ENCODE measurements at regions not wholly inside any gene's neighbourhood (a gene's known extent, or its start where the extent isn't known, plus 50 kb on each side); places are given as distances from the start of the nearest gene placed in this dataset.

GRCh38 chr18:73503326-73503725 is 635.5 kb upstream of the NETO1 start:
- DNase-seq (ENCODE audit: low read depth), result no peak
- no peak for TF ChIP-seq CTCF (conservative IDR thresholded peaks at IDR 0.05; ENCODE audit: low read depth, low read length)
- H3K4me3 ChIP-seq (ENCODE audit: low read depth, low read length), result no peak overlapping the region

- DNase-seq (ENCODE audit: low read depth), result no peak
- TF ChIP-seq CTCF (conservative IDR thresholded peaks at IDR 0.05; ENCODE audit: low read depth, low read length), result no peak
- no peak overlapping the region for H3K4me3 ChIP-seq (ENCODE audit: low read depth, low read length)
These were observed 620.2 kb upstream of the NETO1 start for GRCh38 chr18:73487966-73488365.

- H3K4me3 ChIP-seq (ENCODE audit: low read depth, low read length), result no peak overlapping the region
- no peak for DNase-seq (ENCODE audit: low read depth)
- no peak for TF ChIP-seq CTCF (conservative IDR thresholded peaks at IDR 0.05; ENCODE audit: low read depth, low read length)
These were observed 617.4 kb upstream of the NETO1 start for GRCh38 chr18:73485166-73485565.

GRCh38 chr18:73482901-73483300 is 615.1 kb upstream of the NETO1 start:
- no peak for DNase-seq (ENCODE audit: low read depth)
- H3K4me3 ChIP-seq (ENCODE audit: low read depth, low read length), result no peak overlapping the region
- no peak for TF ChIP-seq CTCF (conservative IDR thresholded peaks at IDR 0.05; ENCODE audit: low read depth, low read length)

- DNase-seq (ENCODE audit: low read depth), result no peak
- TF ChIP-seq CTCF (conservative IDR thresholded peaks at IDR 0.05; ENCODE audit: low read depth, low read length), result no peak
- no peak overlapping the region for H3K4me3 ChIP-seq (ENCODE audit: low read depth, low read length)
These were observed 611.7 kb upstream of the NETO1 start for GRCh38 chr18:73479477-73479876.

- TF ChIP-seq CTCF (conservative IDR thresholded peaks at IDR 0.05; ENCODE audit: low read depth, low read length), result no peak
- no peak for DNase-seq (ENCODE audit: low read depth)
- no peak overlapping the region for H3K4me3 ChIP-seq (ENCODE audit: low read depth, low read length)
These were observed 610.4 kb upstream of the NETO1 start for GRCh38 chr18:73478191-73478590.

- no peak for DNase-seq (ENCODE audit: low read depth)
- no peak for TF ChIP-seq CTCF (conservative IDR thresholded peaks at IDR 0.05; ENCODE audit: low read depth, low read length)
- H3K4me3 ChIP-seq (ENCODE audit: low read depth, low read length), result no peak overlapping the region
These were observed 608.2 kb upstream of the NETO1 start for GRCh38 chr18:73476031-73476430.

All from epithelial cell of proximal tubule (primary cell).